ENCODE measurements at regions not wholly inside any gene's neighbourhood (a gene's known extent, or its start where the extent isn't known, plus 50 kb on each side); places are given as distances from the start of the nearest gene placed in this dataset.

GRCh38 chr11:45554230-45554967, 111.0 kb downstream of the CHST1 start:
- no peak for DNase-seq

DNA sequence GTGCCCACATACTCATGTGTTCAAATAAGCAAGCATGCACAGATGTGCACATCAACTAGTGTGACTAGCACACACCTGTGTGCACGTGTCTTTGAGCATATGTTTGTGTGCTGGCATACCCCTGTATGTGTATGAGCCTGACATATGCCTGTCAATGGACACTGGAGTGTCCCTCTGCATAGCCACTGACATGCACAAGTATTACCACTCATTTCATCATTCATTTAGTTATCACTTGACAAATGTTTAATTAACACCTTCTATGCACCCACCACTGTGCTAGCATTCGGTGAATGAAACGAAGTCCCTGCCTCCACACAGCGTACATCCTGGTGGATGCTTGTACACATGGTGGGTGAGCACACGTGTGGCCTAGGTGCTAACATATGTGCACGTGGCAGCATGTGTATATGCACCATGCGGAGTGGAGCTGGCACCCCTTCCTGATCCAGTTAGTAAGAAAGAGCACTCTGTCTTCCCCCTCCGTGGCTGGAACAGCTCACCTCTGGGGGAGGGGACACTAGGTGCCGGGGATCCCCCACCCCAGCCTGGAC, 112.0 kb downstream of the CHST1 start:
- no peak for DNase-seq

GRCh38 chr11:45551191-45551713, 114.2 kb downstream of the CHST1 start:
- no peak for DNase-seq

- DNase-seq = no peak
These were observed 116.2 kb downstream of the CHST1 start for GRCh38 chr11:45549257-45549656.

DNA sequence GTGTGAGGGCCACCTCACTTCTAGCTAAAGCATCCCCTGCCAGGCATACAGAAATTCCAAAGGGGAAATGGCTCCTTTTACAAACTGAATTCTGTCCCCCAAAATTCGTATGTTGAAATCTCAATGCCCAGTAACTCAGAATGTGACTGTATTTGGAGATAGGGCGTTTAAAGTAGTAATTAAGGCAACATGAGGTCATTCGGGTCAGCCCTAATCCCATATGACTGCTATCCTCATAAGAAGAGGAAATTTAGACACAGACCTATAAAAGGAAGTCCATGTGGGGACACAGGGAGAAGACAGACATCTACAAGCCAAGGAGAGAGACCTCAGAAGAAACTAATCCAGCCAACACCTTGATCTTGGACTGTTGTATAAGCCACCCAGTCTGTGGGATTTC, 119.1 kb downstream of the CHST1 start:
- no peak for DNase-seq

DNA sequence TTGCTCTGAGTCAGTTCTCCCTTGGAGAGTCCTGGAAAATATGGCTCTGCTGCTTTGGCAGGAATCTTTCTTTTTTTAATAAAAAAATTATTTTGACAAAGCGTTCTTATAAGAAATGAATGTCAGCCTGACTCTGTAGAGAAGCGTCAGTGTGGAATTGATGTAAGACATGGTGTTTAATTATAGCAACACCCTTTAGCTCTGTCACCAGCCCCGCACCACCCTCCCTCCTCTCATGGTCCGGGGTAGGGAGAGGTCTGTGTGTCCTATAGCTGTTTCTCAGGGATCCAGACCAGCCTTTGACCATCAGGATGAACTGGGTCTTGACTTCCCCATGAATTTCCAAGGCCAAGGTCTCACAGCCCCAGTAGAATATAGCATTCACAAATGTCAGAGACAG, 120.6 kb downstream of the CHST1 start:
- no peak for DNase-seq

- DNase-seq = no peak
These were observed 121.5 kb downstream of the CHST1 start for GRCh38 chr11:45543808-45544422.

- no peak for DNase-seq
These were observed 122.3 kb downstream of the CHST1 start for GRCh38 chr11:45543081-45543480.

DNA sequence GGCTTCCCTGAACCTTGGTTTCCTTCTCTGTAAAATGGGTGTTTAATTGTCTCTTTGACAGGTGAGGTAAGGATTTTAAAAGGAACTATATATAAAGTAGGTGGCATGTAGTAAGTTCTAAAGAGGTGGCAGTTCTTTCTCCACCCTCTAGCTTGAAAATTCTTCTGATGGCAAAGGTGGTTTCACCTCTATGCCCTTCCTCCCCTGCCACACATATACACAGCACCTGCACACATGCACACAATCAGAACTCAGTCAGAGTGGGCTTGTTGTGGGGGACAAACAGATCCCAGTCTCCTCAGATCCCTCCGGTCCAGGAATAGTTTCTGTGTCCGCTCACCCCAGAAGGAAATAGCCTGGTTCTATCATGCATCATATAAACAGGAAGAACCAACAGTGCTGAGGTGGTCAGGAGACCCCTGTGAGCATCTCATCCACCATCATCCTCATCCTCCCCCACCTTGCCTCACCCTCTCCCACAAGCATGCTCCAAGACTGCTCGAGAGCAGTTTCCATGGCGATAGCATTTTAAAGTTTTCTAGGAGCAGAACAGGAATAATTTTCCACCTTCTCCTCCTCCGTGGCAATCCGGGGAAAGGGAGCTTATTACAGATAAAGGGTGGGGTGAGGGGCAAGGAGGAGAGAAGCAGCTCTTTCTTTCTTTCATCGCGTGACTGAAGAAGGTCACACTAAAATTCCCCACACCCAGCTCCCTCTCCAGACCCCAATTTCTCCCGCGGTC, 123.6 kb downstream of the CHST1 start:
- DNase-seq = no peak

GRCh38 chr11:45538939-45539338, 126.5 kb downstream of the CHST1 start:
- DNase-seq = no peak

DNA sequence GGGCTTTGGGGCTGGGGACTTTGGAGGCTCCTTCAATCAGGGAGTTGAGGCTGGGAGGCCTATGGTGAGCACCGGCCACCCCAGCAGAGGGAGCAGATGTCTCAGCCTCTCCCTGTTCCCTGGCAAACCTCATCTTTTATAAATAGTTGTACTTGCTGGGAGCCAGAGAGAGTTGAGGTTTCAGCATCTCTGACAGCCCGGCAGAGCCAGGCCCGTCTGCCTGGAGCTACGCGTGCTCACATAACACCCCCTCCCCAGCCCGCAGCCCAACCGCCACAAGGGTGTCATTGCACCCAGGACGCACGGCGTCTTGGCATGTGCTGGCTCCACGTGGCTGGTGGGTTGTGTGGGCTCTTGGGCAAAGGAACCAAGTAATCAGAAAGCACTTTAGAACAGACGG, 127.1 kb downstream of the CHST1 start:
- DNase-seq = no peak

DNA sequence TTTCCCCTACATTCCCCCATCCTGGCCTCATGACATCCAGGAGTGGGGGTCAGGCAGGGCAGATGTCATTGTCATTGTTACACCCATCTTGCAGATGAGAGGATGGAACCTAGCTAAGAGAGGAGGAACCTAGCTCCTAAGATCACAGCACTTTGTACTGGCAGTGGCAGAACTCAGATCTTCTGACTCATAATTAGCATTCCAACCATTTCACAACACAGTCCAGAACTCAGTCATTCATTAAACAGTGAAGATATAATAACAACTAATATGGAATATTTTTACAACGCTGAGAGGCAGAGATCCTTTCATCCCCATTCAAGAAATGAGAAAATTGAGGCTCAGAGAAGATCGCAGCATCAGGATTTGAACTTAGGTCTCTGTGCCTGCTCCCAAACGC, 127.8 kb downstream of the CHST1 start:
- DNase-seq = no peak

- no peak for DNase-seq
These were observed 130.4 kb downstream of the CHST1 start for GRCh38 chr11:45535033-45535432.

DNA sequence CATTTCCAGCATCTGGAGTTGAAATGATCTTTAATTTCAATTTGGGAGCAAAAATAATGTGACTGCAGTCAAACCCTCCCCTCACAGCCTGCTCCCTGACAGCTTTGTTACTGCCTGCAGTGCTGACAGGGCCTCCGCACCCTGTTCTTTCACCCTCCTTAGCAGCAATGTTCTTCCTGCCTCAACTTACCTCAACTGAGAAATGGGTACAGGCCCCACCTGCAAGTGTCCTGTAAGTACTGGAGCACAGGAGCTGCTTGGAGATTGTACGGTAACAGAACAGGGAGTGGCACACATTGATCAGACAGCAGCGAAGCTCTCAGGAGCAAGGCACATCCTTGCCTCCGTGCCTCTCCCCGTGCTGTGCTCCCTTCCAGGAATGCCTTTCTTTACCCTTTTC, 131.3 kb downstream of the CHST1 start:
- DNase-seq = no peak

GRCh38 chr11:45532546-45532945, 132.9 kb downstream of the CHST1 start:
- no peak for DNase-seq

- no peak for DNase-seq
These were observed 134.6 kb downstream of the CHST1 start for GRCh38 chr11:45530776-45531175.

- no peak for DNase-seq
These were observed 135.3 kb downstream of the CHST1 start for GRCh38 chr11:45530111-45530510.

- no peak for DNase-seq
These were observed 137.0 kb downstream of the CHST1 start for GRCh38 chr11:45528435-45528834.

DNA sequence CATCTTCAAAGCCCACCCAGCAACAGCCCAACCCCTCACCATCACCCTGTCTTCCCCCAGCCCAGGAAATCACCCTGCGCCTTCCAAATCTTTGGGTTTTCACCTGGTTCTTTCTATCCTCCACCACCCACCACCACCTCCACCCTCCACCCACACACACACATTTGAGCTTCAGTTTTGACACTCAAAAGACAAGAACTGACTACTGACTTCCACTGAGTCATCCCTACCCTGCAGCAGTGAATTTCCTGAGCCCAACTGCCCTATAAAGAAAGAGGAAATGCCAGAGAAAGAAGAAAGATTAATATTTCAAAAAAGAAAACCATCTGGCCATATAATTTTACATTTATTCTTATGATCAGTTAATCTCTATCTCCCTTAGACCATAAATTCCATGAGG, 137.5 kb downstream of the CHST1 start:
- DNase-seq = no peak

- DNase-seq = peak; percentile 38
These were observed 140.0 kb downstream of the CHST1 start for GRCh38 chr11:45525393-45525792.

DNA sequence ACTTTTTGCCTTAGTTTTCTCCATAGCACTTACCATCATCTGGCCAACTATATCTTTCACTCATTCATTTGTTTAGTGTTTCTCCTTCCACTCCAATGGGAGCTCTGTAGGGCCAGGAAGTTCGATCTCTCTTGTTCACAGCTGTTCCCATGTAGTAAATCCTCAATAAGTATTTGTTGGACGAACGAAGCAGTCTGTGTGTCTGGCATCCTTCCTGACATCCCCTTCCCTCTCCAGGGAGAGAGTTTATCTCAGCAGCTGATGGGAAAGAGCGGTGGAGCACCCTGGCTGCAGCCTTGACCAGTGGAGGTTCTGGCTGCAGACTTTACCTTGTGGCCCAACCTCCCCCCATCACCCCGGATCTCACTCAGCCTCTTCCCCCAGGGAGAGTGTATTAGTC, 141.7 kb downstream of the CHST1 start:
- DNase-seq = no peak

DNA sequence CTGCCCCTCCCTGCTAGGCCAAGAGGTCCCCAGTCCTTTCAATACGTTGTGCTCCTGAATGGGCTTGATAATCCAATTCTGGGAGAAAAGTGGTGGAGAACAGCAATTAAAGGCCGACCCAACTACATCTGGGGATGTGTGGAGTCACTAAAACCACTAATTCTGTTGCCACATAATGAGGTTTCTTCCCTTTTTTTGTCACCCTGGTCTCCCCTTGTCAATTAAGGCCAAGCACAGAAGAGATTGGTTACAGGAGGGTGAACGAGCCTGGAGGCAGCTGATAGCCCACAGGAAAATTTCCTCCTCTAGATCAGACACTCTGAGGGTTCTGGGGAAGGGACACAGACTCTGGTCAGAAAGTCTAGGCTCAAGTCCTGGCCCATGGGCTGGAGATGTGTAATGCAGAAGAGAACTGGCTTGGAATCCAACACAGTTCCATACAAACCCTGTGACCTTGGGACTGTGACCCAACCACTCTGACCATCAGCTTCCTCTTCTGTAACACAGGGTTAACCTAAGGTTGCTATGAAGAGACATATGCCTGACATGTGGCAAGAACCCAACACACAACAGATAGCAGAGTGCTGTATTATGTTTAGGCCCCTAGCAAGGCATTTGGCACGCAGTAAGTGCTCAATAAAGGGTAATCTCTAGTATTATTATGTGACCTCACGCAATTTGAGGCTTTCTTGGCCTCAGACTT, 146.4 kb downstream of the CHST1 start:
- DNase-seq = no peak

All from NCI-H345 (cell line).